ENCODE measurements at regions not wholly inside any gene's neighbourhood (a gene's known extent, or its start where the extent isn't known, plus 50 kb on each side); places are given as distances from the start of the nearest gene placed in this dataset.
A peak's percentile ranks its signal among the peaks of the same experiment; 100 is the strongest.

- TF ChIP-seq EZH2 (IDR thresholded peaks at IDR 0.05; ENCODE audit: borderline replicate concordance, insufficient read depth, low read depth, low read length, poor library complexity, severe bottlenecking) (no peak), CTCF (IDR thresholded peaks at IDR 0.05) (no peak)
- Mint-ChIP-seq H3K27ac (peak overlapping the region; percentile 92), H3K27me3 (no peaks in the 10 kb centered on the region), H3K9me3 (ENCODE audit: insufficient read depth) (no peaks in the 10 kb centered on the region), H3K4me3 (peak overlapping the region; percentile 85), H3K4me1 (peaks cover 51% of the 10 kb centered on the region)
- Histone ChIP-seq H3K9me3 (ENCODE audit: control extremely low read depth in 1 of 3, control insufficient read depth in 2 of 3, insufficient read depth in 1 of 3, low read length in 2 of 3) (no peaks in the 10 kb centered on the region), H3K79me2 (ENCODE audit: control insufficient read depth, insufficient read depth, low read length) (no peaks in the 10 kb centered on the region), H3K9ac (ENCODE audit: low read length) (peak overlapping the region; percentile 60), H3K4me3 (ENCODE audit: control extremely low read depth in 1 of 5, extremely low read depth in 1 of 5, insufficient read depth in 1 of 5, low read depth in 2 of 5, low read length in 4 of 5) (peak overlapping the region in 4 of 5 experiments; percentile 37 to 61 (median 55)), H2AFZ (ENCODE audit: insufficient read depth, low read depth, low read length, poor library complexity, severe bottlenecking) (peak overlapping the region; percentile 75), H3K4me2 (replicated peaks; ENCODE audit: low read depth, low read length, poor library complexity, severe bottlenecking) (peak overlapping the region; percentile 80), H3K27me3 (replicated peaks in 1 of 4; ENCODE audit: control extremely low read depth in 1 of 4, control insufficient read depth in 3 of 4, insufficient read depth in 4 of 4, low read length in 3 of 4) (no peaks in the 10 kb centered on the region), H3K4me1 (ENCODE audit: control insufficient read depth in 2 of 2, insufficient read depth in 2 of 2, low read length in 2 of 2) (peaks cover 30 to 41% of the 10 kb centered on the region in 2 donors), H3K36me3 (replicated peaks in 1 of 2; ENCODE audit: control extremely low read depth in 1 of 2, control insufficient read depth in 1 of 2, extremely low read depth in 1 of 2, insufficient read depth in 2 of 2, low read length in 1 of 2) (no peaks in the 10 kb centered on the region), H3K27ac (ENCODE audit: low read length in 2 of 2) (peak overlapping the region; percentile 86 to 88), H4K20me1 (ENCODE audit: control insufficient read depth, insufficient read depth, low read length, poor library complexity, severe bottlenecking) (no peaks in the 10 kb centered on the region)
- ATAC-seq (ENCODE audit: low read depth) (peak; percentile 88), DNase-seq (peak; percentile 79)
- WGBS (ENCODE audit: insufficient coverage), result 5% methylated on average over 4 of the region's 8 CpGs
- intact Hi-C loops (cut with micrococcal nuclease), result loop anchor here (1.0 to 5.0 kb wide), 6 partner anchors 14 to 211 kb away; no protein-coding TSS in a partner anchor
- ChIA-PET POLR2A (interaction anchor here (0.5 to 2.8 kb wide), 10 partner anchors 9 to 146 kb away, joined by 3 to 11 read pairs (median 4); partner anchors contain the start of gene KLF13), CTCF (interaction anchor here (0.6 to 7.5 kb wide), 14 partner anchors 9 to 258 kb away, joined by 3 to 75 read pairs (median 6); partner anchors contain the start of gene KLF13)
Measured at GRCh38 chr15:31472636-31473384, 146.2 kb downstream of the KLF13 start.

All from B cell (primary cell).